ENCODE measurements at regions not wholly inside any gene's neighbourhood (a gene's known extent, or its start where the extent isn't known, plus 50 kb on each side); places are given as distances from the start of the nearest gene placed in this dataset.

DNA sequence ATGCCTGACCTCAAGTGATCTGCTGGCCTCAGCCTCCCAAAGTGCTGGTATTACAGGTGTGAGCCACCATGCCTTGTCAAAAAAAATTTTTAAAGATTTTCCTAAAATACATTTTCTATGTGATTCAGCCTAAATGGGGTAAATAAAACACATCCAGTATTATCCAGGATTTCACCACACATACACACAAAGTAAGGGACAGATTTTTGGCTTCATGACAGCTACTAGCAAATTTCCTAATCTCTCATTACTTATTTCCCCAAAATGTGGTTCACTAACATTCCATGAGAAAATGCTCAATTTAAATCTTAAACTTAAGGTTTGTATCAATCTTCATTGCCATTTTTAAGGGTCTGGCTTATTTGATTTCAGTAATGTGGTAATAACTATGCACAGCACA lies 348.5 kb upstream of the INTU start:
- H3K79me2 ChIP-seq (ENCODE audit: control insufficient read depth, insufficient read depth, low read length): no peaks in the 10 kb centered on the region
- no TSS peak for BruUV-seq (replicated peaks)
- CTCF ChIA-PET: no interaction called here
- POLR2A ChIA-PET: no interaction called here
- H3K36me3 ChIP-seq (ENCODE audit: control insufficient read depth in 2 of 2, insufficient read depth in 2 of 2, low read length in 1 of 2): no peaks in the 10 kb centered on the region
- FAIRE-seq (no peak), ATAC-seq (no peak), DNase-seq (ENCODE audit: low read depth, low spot score) (no peak)
- H3K4me3 ChIP-seq: no peak overlapping the region
- H3K9me3 ChIP-seq (replicated peaks; ENCODE audit: control insufficient read depth, insufficient read depth, low read length): no peaks in the 10 kb centered on the region
- intact Hi-C loops (cut with micrococcal nuclease; ENCODE audit: unreplicated experiment): no loop called here
- H3K27me3 ChIP-seq (replicated peaks in 1 of 2; ENCODE audit: control insufficient read depth in 2 of 2, insufficient read depth in 2 of 2, low read length in 1 of 2): no peaks in the 10 kb centered on the region
- H3K4me1 ChIP-seq (ENCODE audit: control insufficient read depth, insufficient read depth, low read length): no peaks in the 10 kb centered on the region
- no peak overlapping the region for H2AFZ ChIP-seq (ENCODE audit: control insufficient read depth, low read depth, low read length)
- H4K20me1 ChIP-seq (ENCODE audit: control insufficient read depth, insufficient read depth): no peaks in the 10 kb centered on the region
- no peak for TF ChIP-seq ESRRA (IDR thresholded peaks at IDR 0.05; ENCODE audit: low read length)
- TF ChIP-seq FOXM1 (IDR thresholded peaks at IDR 0.05; ENCODE audit: low read depth, low read length): no peak
- no peak for TF ChIP-seq ZNF384 (IDR thresholded peaks at IDR 0.05; ENCODE audit: borderline replicate concordance, low read depth, low read length)
- TF ChIP-seq, protein P1, sequence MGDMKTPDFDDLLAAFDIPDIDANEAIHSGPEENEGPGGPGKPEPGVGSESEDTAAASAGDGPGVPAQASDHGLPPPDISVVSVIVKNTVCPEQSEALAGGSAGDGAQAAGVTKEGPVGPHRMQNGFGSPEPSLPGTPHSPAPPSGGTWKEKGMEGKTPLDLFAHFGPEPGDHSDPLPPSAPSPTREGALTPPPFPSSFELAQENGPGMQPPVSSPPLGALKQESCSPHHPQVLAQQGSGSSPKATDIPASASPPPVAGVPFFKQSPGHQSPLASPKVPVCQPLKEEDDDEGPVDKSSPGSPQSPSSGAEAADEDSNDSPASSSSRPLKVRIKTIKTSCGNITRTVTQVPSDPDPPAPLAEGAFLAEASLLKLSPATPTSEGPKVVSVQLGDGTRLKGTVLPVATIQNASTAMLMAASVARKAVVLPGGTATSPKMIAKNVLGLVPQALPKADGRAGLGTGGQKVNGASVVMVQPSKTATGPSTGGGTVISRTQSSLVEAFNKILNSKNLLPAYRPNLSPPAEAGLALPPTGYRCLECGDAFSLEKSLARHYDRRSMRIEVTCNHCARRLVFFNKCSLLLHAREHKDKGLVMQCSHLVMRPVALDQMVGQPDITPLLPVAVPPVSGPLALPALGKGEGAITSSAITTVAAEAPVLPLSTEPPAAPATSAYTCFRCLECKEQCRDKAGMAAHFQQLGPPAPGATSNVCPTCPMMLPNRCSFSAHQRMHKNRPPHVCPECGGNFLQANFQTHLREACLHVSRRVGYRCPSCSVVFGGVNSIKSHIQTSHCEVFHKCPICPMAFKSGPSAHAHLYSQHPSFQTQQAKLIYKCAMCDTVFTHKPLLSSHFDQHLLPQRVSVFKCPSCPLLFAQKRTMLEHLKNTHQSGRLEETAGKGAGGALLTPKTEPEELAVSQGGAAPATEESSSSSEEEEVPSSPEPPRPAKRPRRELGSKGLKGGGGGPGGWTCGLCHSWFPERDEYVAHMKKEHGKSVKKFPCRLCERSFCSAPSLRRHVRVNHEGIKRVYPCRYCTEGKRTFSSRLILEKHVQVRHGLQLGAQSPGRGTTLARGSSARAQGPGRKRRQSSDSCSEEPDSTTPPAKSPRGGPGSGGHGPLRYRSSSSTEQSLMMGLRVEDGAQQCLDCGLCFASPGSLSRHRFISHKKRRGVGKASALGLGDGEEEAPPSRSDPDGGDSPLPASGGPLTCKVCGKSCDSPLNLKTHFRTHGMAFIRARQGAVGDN (IDR thresholded peaks at IDR 0.05): no peak
- RAD21 ChIA-PET (ENCODE audit: unreplicated experiment): no interaction called here
- no peak overlapping the region for H3K4me2 ChIP-seq (ENCODE audit: control insufficient read depth, insufficient read depth)
- no peak overlapping the region for H3K27ac ChIP-seq (ENCODE audit: control insufficient read depth, insufficient read depth)
- SMC1A ChIA-PET (ENCODE audit: uncharacterized antibody, unreplicated experiment): no interaction called here
- in situ Hi-C loops (cut with MboI): no loop called here
- no peak overlapping the region for H3K9ac ChIP-seq (ENCODE audit: control insufficient read depth, insufficient read depth, low read length)

DNA sequence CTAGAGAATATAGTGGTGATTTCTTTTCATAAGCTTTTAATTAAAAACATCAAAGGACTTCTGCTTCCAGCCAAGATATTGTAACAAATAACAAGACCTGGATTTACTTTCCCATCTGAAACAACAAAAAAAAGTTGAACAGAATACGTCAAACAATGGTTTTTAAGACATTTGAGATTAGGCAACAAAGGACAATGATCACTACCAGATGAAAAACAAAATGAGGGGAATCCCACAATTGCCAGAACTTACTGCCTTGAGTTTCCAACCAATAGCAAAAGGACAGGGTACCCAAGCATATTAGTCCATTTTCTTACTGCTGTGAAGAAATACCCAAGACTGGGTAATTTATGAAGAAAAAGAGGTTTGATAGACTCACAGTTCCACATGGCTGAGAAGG lies 341.4 kb upstream of the INTU start:
- no peaks in the 10 kb centered on the region; the same call in 2 of the 3 replicates for H3K9me3 ChIP-seq (replicated peaks; ENCODE audit: control insufficient read depth, insufficient read depth, low read length)
- RAD21 ChIA-PET (ENCODE audit: unreplicated experiment): no interaction called here
- no peaks in the 10 kb centered on the region for H3K79me2 ChIP-seq (ENCODE audit: control insufficient read depth, insufficient read depth, low read length)
- no peak overlapping the region for H3K4me2 ChIP-seq (ENCODE audit: control insufficient read depth, insufficient read depth)
- POLR2A ChIA-PET: no interaction called here
- H3K36me3 ChIP-seq (ENCODE audit: control insufficient read depth in 2 of 2, insufficient read depth in 2 of 2, low read length in 1 of 2): no peaks in the 10 kb centered on the region
- no peak overlapping the region for H3K27ac ChIP-seq (ENCODE audit: control insufficient read depth, insufficient read depth)
- in situ Hi-C loops (cut with MboI) (no loop called here), intact Hi-C loops (cut with micrococcal nuclease; ENCODE audit: unreplicated experiment) (no loop called here)
- SMC1A ChIA-PET (ENCODE audit: uncharacterized antibody, unreplicated experiment): no interaction called here
- ATAC-seq (no peak), DNase-seq (ENCODE audit: low read depth, low spot score) (no peak), FAIRE-seq (no peak)
- CTCF ChIA-PET: no interaction called here
- no TSS peak for BruUV-seq (replicated peaks)
- no peak for TF ChIP-seq SMAD5 (IDR thresholded peaks at IDR 0.05; ENCODE audit: low read depth)
- no peak for TF ChIP-seq CREM (IDR thresholded peaks at IDR 0.05; ENCODE audit: low read depth)
- H4K20me1 ChIP-seq (ENCODE audit: control insufficient read depth, insufficient read depth): no peaks in the 10 kb centered on the region
- no peaks in the 10 kb centered on the region for H3K4me1 ChIP-seq (ENCODE audit: control insufficient read depth, insufficient read depth, low read length)
- no peak overlapping the region for H3K9ac ChIP-seq (ENCODE audit: control insufficient read depth, insufficient read depth, low read length)
- WGBS (ENCODE audit: insufficient coverage, insufficient replicate concordance, low lambda C conversion rate, missing lambda C conversion rate): 0% methylated on average over 1 of the region's 1 CpG
- no peak overlapping the region for H3K4me3 ChIP-seq
- no peaks in the 10 kb centered on the region for H3K27me3 ChIP-seq (replicated peaks in 1 of 2; ENCODE audit: control insufficient read depth in 2 of 2, insufficient read depth in 2 of 2, low read length in 1 of 2)
- no peak overlapping the region for H2AFZ ChIP-seq (ENCODE audit: control insufficient read depth, low read depth, low read length)
